NOMO-1 treated with dmso at 0.1 percent for 144 hours (cell line): ENCODE measurements at regions not wholly inside any gene's neighbourhood (a gene's known extent, or its start where the extent isn't known, plus 50 kb on each side); places are given as distances from the start of the nearest gene placed in this dataset.

Source experiments
- DNase-seq: peaks from one replicate; lab custom pipeline; 2025; ENCODE audit not compliant: unreplicated experiment; lab: John Stamatoyannopoulos, UW

GRCh38 chr9:82208741-82209450, 220.3 kb downstream of the SPATA31D1 start:
- no peak for DNase-seq

- DNase-seq, result no peak
These were observed 221.4 kb downstream of the SPATA31D1 start for GRCh38 chr9:82209797-82210470.

GRCh38 chr9:82212885-82213284, 224.3 kb downstream of the SPATA31D1 start:
- DNase-seq, result no peak

GRCh38 chr9:82216435-82216834, 227.9 kb downstream of the SPATA31D1 start:
- DNase-seq, result no peak

GRCh38 chr9:82223442-82223841, 234.9 kb downstream of the SPATA31D1 start:
- DNase-seq, result no peak

- no peak for DNase-seq
These were observed 242.8 kb downstream of the SPATA31D1 start for GRCh38 chr9:82231411-82231810.

GRCh38 chr9:82234160-82234943, 245.8 kb downstream of the SPATA31D1 start:
- no peak for DNase-seq

- DNase-seq, result no peak
These were observed 253.9 kb downstream of the SPATA31D1 start for GRCh38 chr9:82242285-82242963.

- DNase-seq, result no peak
These were observed 258.7 kb downstream of the SPATA31D1 start for GRCh38 chr9:82247318-82247717.

GRCh38 chr9:82252116-82252515, 263.5 kb downstream of the SPATA31D1 start:
- no peak for DNase-seq

GRCh38 chr9:82254646-82255367, 266.2 kb downstream of the SPATA31D1 start:
- DNase-seq, result no peak

GRCh38 chr9:82255481-82256176, 267.1 kb downstream of the SPATA31D1 start:
- DNase-seq, result no peak

GRCh38 chr9:82260691-82261090, 272.1 kb downstream of the SPATA31D1 start:
- no peak for DNase-seq

GRCh38 chr9:82263619-82264018, 275.0 kb downstream of the SPATA31D1 start:
- DNase-seq, result no peak

GRCh38 chr9:82271106-82271561, 282.6 kb downstream of the SPATA31D1 start:
- DNase-seq, result no peak

GRCh38 chr9:82273121-82273520, 284.5 kb downstream of the SPATA31D1 start:
- DNase-seq, result no peak

- no peak for DNase-seq
These were observed 286.8 kb downstream of the SPATA31D1 start for GRCh38 chr9:82275258-82275927.

GRCh38 chr9:82281066-82281465, 292.5 kb downstream of the SPATA31D1 start:
- DNase-seq, result no peak

- DNase-seq, result no peak
These were observed 296.2 kb downstream of the SPATA31D1 start for GRCh38 chr9:82284758-82285157.
